Bronchial epithelial cell (primary cell): ENCODE measurements at regions not wholly inside any gene's neighbourhood (a gene's known extent, or its start where the extent isn't known, plus 50 kb on each side); places are given as distances from the start of the nearest gene placed in this dataset.

ENCODE experiments used
- DNase-seq: peaks from one replicate; pipeline ENCODE4 v3.0.0-alpha.2; 2010; ENCODE audit warnings: low read depth
- FAIRE-seq: peaks from 2 replicates; lab custom pipeline; 2011; peaks lifted over from hg19 to GRCh38; lab: Jason Lieb, UNC
- H3K27me3 ChIP-seq: 2 replicates; pipeline ENCODE4 v1.5.1; 2011; ENCODE audit warnings: low read length; ENCODE audit not compliant: control insufficient read depth, insufficient read depth
- H3K36me3 ChIP-seq: 2 replicates; pipeline ENCODE4 v1.5.1; 2011; ENCODE audit warnings: low read length; ENCODE audit not compliant: control insufficient read depth, insufficient read depth
- H3K4me3 ChIP-seq: 2 replicates; pipeline ENCODE4 v1.5.1; 2011; ENCODE audit warnings: mild to moderate bottlenecking, low read depth, low read length, control low read depth
- CTCF ChIP-seq: IDR thresholded peaks from 2 replicates; pipeline ENCODE4 v1.5.1; 2011; ENCODE audit warnings: mild to moderate bottlenecking, moderate library complexity, low read length, control low read depth, inconsistent platforms; ENCODE audit not compliant: insufficient read depth, severe bottlenecking

GRCh38 chr2:241974851-241975592 lies 105.5 kb downstream of the RTP5 start:
- TF ChIP-seq CTCF, result no peak
- Histone ChIP-seq H3K4me3 (no peak overlapping the region), H3K36me3 (no peaks in the 10 kb centered on the region), H3K27me3 (no peaks in the 10 kb centered on the region)
- DNase-seq, result no peak
- FAIRE-seq, result no peak

- Histone ChIP-seq H3K36me3 (no peaks in the 10 kb centered on the region), H3K4me3 (no peak overlapping the region), H3K27me3 (no peaks in the 10 kb centered on the region)
- no peak for TF ChIP-seq CTCF
- no peak for FAIRE-seq
- no peak for DNase-seq
Observed at GRCh38 chr2:241975593-241976284, 106.2 kb downstream of the RTP5 start.

DNA sequence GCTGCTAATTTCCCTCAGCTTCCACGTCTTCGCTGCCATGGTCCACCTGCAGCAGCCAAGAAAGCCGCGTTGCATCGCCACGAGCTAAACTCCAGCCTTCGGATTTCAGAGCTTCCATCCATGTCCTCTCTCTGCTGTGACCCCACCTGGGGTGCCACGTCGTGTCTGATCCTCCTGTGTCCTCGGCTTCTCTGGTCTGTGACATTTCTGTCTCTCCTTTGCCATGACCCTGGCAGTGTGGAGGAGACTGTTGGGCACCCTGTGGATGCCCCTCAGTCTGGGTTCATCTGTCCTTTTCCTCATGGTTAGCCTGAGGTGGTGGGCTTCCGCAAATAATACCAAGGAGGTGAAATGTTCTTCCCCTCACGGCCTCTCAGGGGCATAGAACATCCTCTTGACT lies 106.8 kb downstream of the RTP5 start:
- no peak for TF ChIP-seq CTCF
- no peak for FAIRE-seq
- H3K4me3 ChIP-seq, result no peak overlapping the region
- H3K36me3 ChIP-seq, result no peaks in the 10 kb centered on the region
- DNase-seq, result no peak
- H3K27me3 ChIP-seq, result no peaks in the 10 kb centered on the region

DNA sequence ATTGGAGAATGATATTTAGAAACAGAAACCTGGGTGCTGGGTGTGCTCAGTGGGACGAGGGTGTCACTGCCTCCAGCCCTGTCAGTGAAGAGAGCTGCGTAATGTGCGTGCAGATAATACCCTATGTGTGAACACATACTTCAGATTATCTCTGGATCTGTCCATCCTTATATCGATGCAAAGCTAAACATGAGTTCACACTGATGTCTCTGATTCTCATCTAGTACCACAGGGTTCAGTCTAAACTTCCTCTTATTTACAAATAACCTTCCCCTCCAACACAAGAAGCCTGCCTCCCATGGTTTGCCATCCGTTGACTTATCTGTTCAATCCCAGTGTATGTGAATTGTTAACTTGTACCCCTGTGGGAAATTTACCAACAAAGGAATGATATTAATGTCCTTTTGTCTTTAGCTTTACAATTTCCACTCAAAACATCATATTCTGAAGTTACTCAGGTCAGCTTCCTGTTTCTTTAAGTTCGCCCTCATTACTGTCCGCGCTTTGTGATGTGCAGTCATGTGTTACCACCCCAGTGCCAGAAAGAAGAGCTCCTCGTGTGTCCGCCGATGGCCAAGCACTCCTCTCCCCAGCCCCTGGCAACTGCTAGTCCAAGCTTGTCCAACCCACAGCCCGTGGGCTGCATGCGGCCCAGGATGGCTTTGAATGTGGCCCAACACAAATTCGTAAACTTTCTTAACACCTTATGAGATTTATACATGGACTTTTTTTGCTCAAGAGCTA lies 108.2 kb downstream of the RTP5 start:
- FAIRE-seq (no peak), DNase-seq (no peak)
- Histone ChIP-seq H3K36me3 (no peaks in the 10 kb centered on the region), H3K27me3 (no peaks in the 10 kb centered on the region), H3K4me3 (no peak overlapping the region)
- TF ChIP-seq CTCF, result no peak

- H3K36me3 ChIP-seq, result no peaks in the 10 kb centered on the region
- no peak for TF ChIP-seq CTCF
- H3K4me3 ChIP-seq, result no peak overlapping the region
- no peaks in the 10 kb centered on the region for H3K27me3 ChIP-seq
- FAIRE-seq (no peak), DNase-seq (no peak)
Observed at GRCh38 chr2:241978670-241979069, 109.1 kb downstream of the RTP5 start.
